ENCODE measurements at regions not wholly inside any gene's neighbourhood (a gene's known extent, or its start where the extent isn't known, plus 50 kb on each side); places are given as distances from the start of the nearest gene placed in this dataset.

GRCh38 chr21:16554503-16554902, 824.7 kb downstream of the USP25 start:
- TF ChIP-seq TAF1 (IDR thresholded peaks at IDR 0.05; ENCODE audit: low read depth, low read length), result no peak
- TF ChIP-seq POLR2AphosphoS5 (IDR thresholded peaks at IDR 0.05; ENCODE audit: low read depth, low read length), result no peak
- no peak for TF ChIP-seq POLR2A (IDR thresholded peaks at IDR 0.05; ENCODE audit: low read depth, low read length)
- no peak for TF ChIP-seq SPI1 (IDR thresholded peaks at IDR 0.05; ENCODE audit: low read depth, low read length)
- no peak for TF ChIP-seq POU2F2 (IDR thresholded peaks at IDR 0.05; ENCODE audit: low read depth, low read length)
- TF ChIP-seq PAX5 (IDR thresholded peaks at IDR 0.05; ENCODE audit: insufficient read depth, low read length, severe bottlenecking), result no peak
